ENCODE measurements at regions not wholly inside any gene's neighbourhood (a gene's known extent, or its start where the extent isn't known, plus 50 kb on each side); places are given as distances from the start of the nearest gene placed in this dataset.

GRCh38 chr6:92361990-92362389 is 1057.4 kb downstream of the EPHA7 start:
- no peak for TF ChIP-seq CTCF (conservative IDR thresholded peaks at IDR 0.05 in 1 of 2, IDR thresholded peaks at IDR 0.05 in 1 of 2; ENCODE audit: extremely low read depth in 1 of 2, insufficient read depth in 1 of 2, low read depth in 1 of 2, low read length in 2 of 2)
- TF ChIP-seq EZH2 (IDR thresholded peaks at IDR 0.05; ENCODE audit: borderline replicate concordance, low read length), result no peak

Data from mammary epithelial cell (primary cell).